ENCODE measurements at regions not wholly inside any gene's neighbourhood (a gene's known extent, or its start where the extent isn't known, plus 50 kb on each side); places are given as distances from the start of the nearest gene placed in this dataset.

- TF ChIP-seq CREB1 (CRISPR knock-in tag; IDR thresholded peaks at IDR 0.05), result no peak
- TF ChIP-seq, protein P1, sequence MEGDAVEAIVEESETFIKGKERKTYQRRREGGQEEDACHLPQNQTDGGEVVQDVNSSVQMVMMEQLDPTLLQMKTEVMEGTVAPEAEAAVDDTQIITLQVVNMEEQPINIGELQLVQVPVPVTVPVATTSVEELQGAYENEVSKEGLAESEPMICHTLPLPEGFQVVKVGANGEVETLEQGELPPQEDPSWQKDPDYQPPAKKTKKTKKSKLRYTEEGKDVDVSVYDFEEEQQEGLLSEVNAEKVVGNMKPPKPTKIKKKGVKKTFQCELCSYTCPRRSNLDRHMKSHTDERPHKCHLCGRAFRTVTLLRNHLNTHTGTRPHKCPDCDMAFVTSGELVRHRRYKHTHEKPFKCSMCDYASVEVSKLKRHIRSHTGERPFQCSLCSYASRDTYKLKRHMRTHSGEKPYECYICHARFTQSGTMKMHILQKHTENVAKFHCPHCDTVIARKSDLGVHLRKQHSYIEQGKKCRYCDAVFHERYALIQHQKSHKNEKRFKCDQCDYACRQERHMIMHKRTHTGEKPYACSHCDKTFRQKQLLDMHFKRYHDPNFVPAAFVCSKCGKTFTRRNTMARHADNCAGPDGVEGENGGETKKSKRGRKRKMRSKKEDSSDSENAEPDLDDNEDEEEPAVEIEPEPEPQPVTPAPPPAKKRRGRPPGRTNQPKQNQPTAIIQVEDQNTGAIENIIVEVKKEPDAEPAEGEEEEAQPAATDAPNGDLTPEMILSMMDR (IDR thresholded peaks at IDR 0.05), result peak; percentile 38
- TF ChIP-seq, protein P2, sequence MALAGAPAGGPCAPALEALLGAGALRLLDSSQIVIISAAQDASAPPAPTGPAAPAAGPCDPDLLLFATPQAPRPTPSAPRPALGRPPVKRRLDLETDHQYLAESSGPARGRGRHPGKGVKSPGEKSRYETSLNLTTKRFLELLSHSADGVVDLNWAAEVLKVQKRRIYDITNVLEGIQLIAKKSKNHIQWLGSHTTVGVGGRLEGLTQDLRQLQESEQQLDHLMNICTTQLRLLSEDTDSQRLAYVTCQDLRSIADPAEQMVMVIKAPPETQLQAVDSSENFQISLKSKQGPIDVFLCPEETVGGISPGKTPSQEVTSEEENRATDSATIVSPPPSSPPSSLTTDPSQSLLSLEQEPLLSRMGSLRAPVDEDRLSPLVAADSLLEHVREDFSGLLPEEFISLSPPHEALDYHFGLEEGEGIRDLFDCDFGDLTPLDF (CRISPR knock-in tag; IDR thresholded peaks at IDR 0.05), result no peak
- TF ChIP-seq, protein P3, sequence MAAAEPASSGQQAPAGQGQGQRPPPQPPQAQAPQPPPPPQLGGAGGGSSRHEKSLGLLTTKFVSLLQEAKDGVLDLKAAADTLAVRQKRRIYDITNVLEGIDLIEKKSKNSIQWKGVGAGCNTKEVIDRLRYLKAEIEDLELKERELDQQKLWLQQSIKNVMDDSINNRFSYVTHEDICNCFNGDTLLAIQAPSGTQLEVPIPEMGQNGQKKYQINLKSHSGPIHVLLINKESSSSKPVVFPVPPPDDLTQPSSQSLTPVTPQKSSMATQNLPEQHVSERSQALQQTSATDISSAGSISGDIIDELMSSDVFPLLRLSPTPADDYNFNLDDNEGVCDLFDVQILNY (CRISPR knock-in tag; IDR thresholded peaks at IDR 0.05), result no peak
- TF ChIP-seq, protein P4, sequence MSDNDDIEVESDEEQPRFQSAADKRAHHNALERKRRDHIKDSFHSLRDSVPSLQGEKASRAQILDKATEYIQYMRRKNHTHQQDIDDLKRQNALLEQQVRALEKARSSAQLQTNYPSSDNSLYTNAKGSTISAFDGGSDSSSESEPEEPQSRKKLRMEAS (CRISPR knock-in tag; IDR thresholded peaks at IDR 0.05), result no peak
These were observed 168.8 kb downstream of the TMEM26 start for GRCh38 chr10:61284222-61284890.
